Smooth muscle cell (in vitro differentiated cells): ENCODE measurements at regions not wholly inside any gene's neighbourhood (a gene's known extent, or its start where the extent isn't known, plus 50 kb on each side); places are given as distances from the start of the nearest gene placed in this dataset.

Experiments used
- DNase-seq: peaks from one replicate; lab custom pipeline; 2025; ENCODE audit not compliant: unreplicated experiment; lab: John Stamatoyannopoulos, UW
- H2AFZ ChIP-seq: fragments of 200-600 bp; sonication (generic); 2 replicates; pipeline ENCODE4 v1.6.0; 2016; ENCODE audit warnings: antibody characterized with exemption, low read depth, mild to moderate bottlenecking
- H3F3A ChIP-seq: fragments of 200-600 bp; sonication (generic); 2 replicates; pipeline ENCODE4 v1.6.0; 2017; ENCODE audit warnings: antibody characterized with exemption, low read depth
- H3K27ac ChIP-seq: fragments of 200-600 bp; sonication (generic); 2 replicates; pipeline ENCODE4 v1.5.1; 2016; ENCODE audit warnings: low read depth, mild to moderate bottlenecking
- H3K27me3 ChIP-seq: fragments of 200-600 bp; sonication (generic); 2 replicates; pipeline ENCODE4 v1.6.1; 2016; ENCODE audit warnings: low read depth, mild to moderate bottlenecking
- H3K36me3 ChIP-seq: fragments of 200-600 bp; sonication (generic); 2 replicates; pipeline ENCODE4 v1.5.1; 2016; ENCODE audit warnings: low read depth
- H3K4me1 ChIP-seq: fragments of 200-600 bp; sonication (generic); 2 replicates; pipeline ENCODE4 v1.5.1; 2016; ENCODE audit warnings: low read depth
- H3K4me2 ChIP-seq: fragments of 200-600 bp; sonication (generic); 2 replicates; pipeline ENCODE4 v1.6.0; 2016; ENCODE audit warnings: mild to moderate bottlenecking
- H3K4me3 ChIP-seq: fragments of 200-600 bp; sonication (generic); 2 replicates; pipeline ENCODE4 v1.5.1; 2016; ENCODE audit warnings: mild to moderate bottlenecking
- H3K79me2 ChIP-seq: fragments of 200-600 bp; sonication (generic); 2 replicates; pipeline ENCODE4 v1.6.0; 2016; ENCODE audit warnings: low read depth, mild to moderate bottlenecking
- H3K9ac ChIP-seq: fragments of 200-600 bp; sonication (generic); 2 replicates; pipeline ENCODE4 v1.6.0; 2016; ENCODE audit warnings: low read depth
- H3K9me3 ChIP-seq: fragments of 200-600 bp; sonication (generic); replicated peaks from 2 replicates; pipeline ENCODE4 v1.5.1; 2016; ENCODE audit warnings: low read depth
- H4K20me1 ChIP-seq: fragments of 200-600 bp; sonication (generic); 2 replicates; pipeline ENCODE4 v1.6.0; 2016; ENCODE audit warnings: low read depth
- WGBS: methylation state at CpG from one replicate; pipeline ENCODE4 v1.1.7; 2016; ENCODE audit warnings: low lambda C conversion rate; 5-methylcytosine and 5-hydroxymethylcytosine counted together
- TF ChIP-seq, protein P1 (sequence below): fragments of 200-600 bp; sonication (generic); IDR thresholded peaks from 2 replicates; pipeline ENCODE4 v1.5.1; 2017; ENCODE audit warnings: borderline replicate concordance, mild to moderate bottlenecking, antibody characterized with exemption; ENCODE audit not compliant: insufficient read depth, poor library complexity, severe bottlenecking

DNA sequence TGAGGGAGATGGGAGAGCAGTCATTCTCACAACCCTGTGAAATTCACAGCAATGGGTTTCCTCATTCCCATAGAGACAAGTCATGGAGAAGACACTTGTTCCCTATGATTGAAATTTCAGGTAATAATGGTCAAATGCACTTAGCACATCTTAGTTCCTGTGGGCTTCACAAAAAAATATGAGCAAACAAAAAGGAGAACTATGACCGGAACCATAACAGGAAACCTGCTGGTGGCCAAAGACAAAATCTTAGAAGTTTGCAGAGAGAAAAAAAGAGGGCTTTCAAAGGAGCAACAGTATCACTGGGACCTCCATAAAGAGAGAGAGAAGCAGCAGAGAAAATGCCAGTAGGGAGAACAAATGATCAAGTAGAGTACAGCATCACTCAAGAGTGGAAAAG is 138.9 kb upstream of the APCDD1 start:
- H3K36me3 ChIP-seq: no peaks in the 10 kb centered on the region
- DNase-seq: no peak
- peaks cover 6% of the 10 kb centered on the region for H3K4me1 ChIP-seq
- TF ChIP-seq, protein P1, sequence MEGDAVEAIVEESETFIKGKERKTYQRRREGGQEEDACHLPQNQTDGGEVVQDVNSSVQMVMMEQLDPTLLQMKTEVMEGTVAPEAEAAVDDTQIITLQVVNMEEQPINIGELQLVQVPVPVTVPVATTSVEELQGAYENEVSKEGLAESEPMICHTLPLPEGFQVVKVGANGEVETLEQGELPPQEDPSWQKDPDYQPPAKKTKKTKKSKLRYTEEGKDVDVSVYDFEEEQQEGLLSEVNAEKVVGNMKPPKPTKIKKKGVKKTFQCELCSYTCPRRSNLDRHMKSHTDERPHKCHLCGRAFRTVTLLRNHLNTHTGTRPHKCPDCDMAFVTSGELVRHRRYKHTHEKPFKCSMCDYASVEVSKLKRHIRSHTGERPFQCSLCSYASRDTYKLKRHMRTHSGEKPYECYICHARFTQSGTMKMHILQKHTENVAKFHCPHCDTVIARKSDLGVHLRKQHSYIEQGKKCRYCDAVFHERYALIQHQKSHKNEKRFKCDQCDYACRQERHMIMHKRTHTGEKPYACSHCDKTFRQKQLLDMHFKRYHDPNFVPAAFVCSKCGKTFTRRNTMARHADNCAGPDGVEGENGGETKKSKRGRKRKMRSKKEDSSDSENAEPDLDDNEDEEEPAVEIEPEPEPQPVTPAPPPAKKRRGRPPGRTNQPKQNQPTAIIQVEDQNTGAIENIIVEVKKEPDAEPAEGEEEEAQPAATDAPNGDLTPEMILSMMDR: no peak
- H4K20me1 ChIP-seq: no peaks in the 10 kb centered on the region
- H3F3A ChIP-seq: no peaks in the 10 kb centered on the region
- no peak overlapping the region for H3K27ac ChIP-seq
- H3K27me3 ChIP-seq: no peaks in the 10 kb centered on the region
- no peak overlapping the region for H3K4me3 ChIP-seq
- no peaks in the 10 kb centered on the region for H3K9me3 ChIP-seq
- no peak overlapping the region for H3K9ac ChIP-seq
- H2AFZ ChIP-seq: no peak overlapping the region
- no peaks in the 10 kb centered on the region for H3K79me2 ChIP-seq
- no peak overlapping the region for H3K4me2 ChIP-seq
- 84% methylated on average over 1 of the region's 1 CpG for WGBS

DNA sequence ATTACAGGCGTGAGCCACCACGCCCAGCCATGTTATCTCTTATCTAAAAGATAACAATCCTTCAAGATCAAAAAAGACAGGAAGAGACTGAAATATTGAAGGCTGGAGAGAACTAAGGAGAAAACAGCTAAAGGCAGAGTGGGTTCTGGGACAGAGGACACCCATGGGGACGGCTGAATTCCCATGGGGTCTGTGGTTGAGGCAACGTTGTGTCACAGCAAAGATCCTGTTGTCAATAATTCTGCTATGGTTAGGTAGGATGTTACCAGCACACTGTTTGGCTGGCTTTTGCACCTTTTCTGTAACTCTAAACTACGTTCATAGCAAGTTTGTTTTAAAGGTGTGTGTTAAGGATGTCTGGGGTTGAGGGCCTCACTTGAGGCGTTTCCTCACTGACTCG is 137.7 kb upstream of the APCDD1 start:
- no peaks in the 10 kb centered on the region for H3F3A ChIP-seq
- H3K36me3 ChIP-seq: no peaks in the 10 kb centered on the region
- H3K4me1 ChIP-seq: peaks cover 6% of the 10 kb centered on the region
- WGBS: 95% methylated on average over 7 of the region's 7 CpGs
- H2AFZ ChIP-seq: no peak overlapping the region
- H3K27me3 ChIP-seq: no peaks in the 10 kb centered on the region
- no peak overlapping the region for H3K4me3 ChIP-seq
- TF ChIP-seq, protein P1: no peak
- no peak overlapping the region for H3K4me2 ChIP-seq
- DNase-seq: no peak
- no peak overlapping the region for H3K9ac ChIP-seq
- H3K27ac ChIP-seq: no peak overlapping the region
- no peaks in the 10 kb centered on the region for H4K20me1 ChIP-seq
- no peaks in the 10 kb centered on the region for H3K79me2 ChIP-seq
- no peaks in the 10 kb centered on the region for H3K9me3 ChIP-seq

GRCh38 chr18:10317864-10318690 is 136.4 kb upstream of the APCDD1 start:
- no peak overlapping the region for H3K9ac ChIP-seq
- no peaks in the 10 kb centered on the region for H3K9me3 ChIP-seq
- H3F3A ChIP-seq: no peaks in the 10 kb centered on the region
- no peak overlapping the region for H2AFZ ChIP-seq
- H3K27ac ChIP-seq: no peak overlapping the region
- H3K4me1 ChIP-seq: peaks cover 6% of the 10 kb centered on the region
- H3K4me3 ChIP-seq: no peak overlapping the region
- no peaks in the 10 kb centered on the region for H3K36me3 ChIP-seq
- H4K20me1 ChIP-seq: no peaks in the 10 kb centered on the region
- TF ChIP-seq, protein P1: no peak
- 60% methylated on average over 6 of the region's 6 CpGs for WGBS
- H3K27me3 ChIP-seq: no peaks in the 10 kb centered on the region
- no peaks in the 10 kb centered on the region for H3K79me2 ChIP-seq
- DNase-seq: no peak
- no peak overlapping the region for H3K4me2 ChIP-seq

- DNase-seq: no peak
Observed at GRCh38 chr18:10318691-10318970, 135.8 kb upstream of the APCDD1 start.

More at GRCh38 chr18:10318691-10318970, 135.8 kb upstream of the APCDD1 start:
- H3K9me3 ChIP-seq: no peaks in the 10 kb centered on the region
- no peaks in the 10 kb centered on the region for H4K20me1 ChIP-seq
- no peak overlapping the region for H3K4me3 ChIP-seq
- no peaks in the 10 kb centered on the region for H3K36me3 ChIP-seq
- 22% methylated on average over 3 of the region's 3 CpGs for WGBS
- no peak overlapping the region for H3K27ac ChIP-seq
- TF ChIP-seq, protein P1: no peak
- no peaks in the 10 kb centered on the region for H3K79me2 ChIP-seq
- H3F3A ChIP-seq: no peaks in the 10 kb centered on the region
- H3K9ac ChIP-seq: no peak overlapping the region
- no peaks in the 10 kb centered on the region for H3K27me3 ChIP-seq
- H3K4me2 ChIP-seq: no peak overlapping the region
- H3K4me1 ChIP-seq: peaks cover 6% of the 10 kb centered on the region
- H2AFZ ChIP-seq: no peak overlapping the region
